H1 (cell line): ENCODE measurements at regions not wholly inside any gene's neighbourhood (a gene's known extent, or its start where the extent isn't known, plus 50 kb on each side); places are given as distances from the start of the nearest gene placed in this dataset.
A peak's percentile ranks its signal among the peaks of the same experiment; 100 is the strongest.

Source experiments
- CTCF ChIA-PET: fragments of 300-600 bp; sonication (Branson Sonifier 250); formaldehyde crosslinking; loops from one replicate; lab custom pipeline; 2021; ENCODE audit not compliant: partially characterized antibody; lab: Charles Lee
- POLR2A ChIA-PET: fragments of 300-600 bp; sonication (Branson Sonifier 250); formaldehyde crosslinking; loops from one replicate; lab custom pipeline; 2021; ENCODE audit warnings: inconsistent platforms; ENCODE audit not compliant: partially characterized antibody; lab: Charles Lee
- DNase-seq, 2 experiments: peaks; one replicate each; pipeline versions ENCODE4 v3.0.0 to v3.0.0-alpha.2; 2010 to 2022; ENCODE audit warnings: low spot score in 2 of 2, low read depth in 1 of 2, mixed read lengths in 1 of 2
- FAIRE-seq: peaks from 2 replicates; lab custom pipeline; 2011; peaks lifted over from hg19 to GRCh38; lab: Jason Lieb, UNC
- H2AFZ ChIP-seq: 2 replicates; pipeline ENCODE4 v1.8.1; 2012; ENCODE audit warnings: low read length, inconsistent platforms
- H2AK5ac ChIP-seq: 2 replicates; pipeline ENCODE4 v1.6.1; 2013; ENCODE audit warnings: low read depth, low read length
- H2BK120ac ChIP-seq: replicated peaks from 2 replicates; pipeline ENCODE3; 2013; ENCODE audit warnings: low read depth, low read length, inconsistent platforms
- H2BK12ac ChIP-seq: 2 replicates; pipeline ENCODE4 v1.6.1; 2013; ENCODE audit warnings: low read depth, low read length
- H2BK15ac ChIP-seq: 2 replicates; pipeline ENCODE4 v1.6.1; 2013; ENCODE audit warnings: low read length
- H2BK20ac ChIP-seq: 2 replicates; pipeline ENCODE4 v1.6.1; 2013; ENCODE audit warnings: low read length
- H2BK5ac ChIP-seq: 2 replicates; pipeline ENCODE4 v1.6.1; 2013; ENCODE audit warnings: low read depth, low read length
- H3K14ac ChIP-seq: 2 replicates; pipeline ENCODE4 v1.6.1; 2013; ENCODE audit warnings: inconsistent platforms; ENCODE audit not compliant: insufficient read length
- H3K18ac ChIP-seq: 2 replicates; pipeline ENCODE4 v1.6.1; 2013; ENCODE audit warnings: low read length; ENCODE audit errors: extremely low read depth
- H3K23ac ChIP-seq: 2 replicates; pipeline ENCODE4 v1.6.1; 2013; ENCODE audit warnings: inconsistent platforms; ENCODE audit not compliant: insufficient read length
- H3K23me2 ChIP-seq: 2 replicates; pipeline ENCODE4 v1.6.1; 2013; ENCODE audit warnings: low read depth, low read length
- H3K27ac ChIP-seq: 2 replicates; pipeline ENCODE4 v1.6.1; 2011; ENCODE audit warnings: low read depth, low read length, inconsistent platforms
- H3K27me3 ChIP-seq, 4 experiments: replicated peaks in 1 of 4; 1 replicate in 1 of 4; 2 replicates in 3 of 4; pipeline versions ENCODE4 v1.6.1 to v1.8.1; 2011 to 2013; ENCODE audit warnings: low read length in 3 of 4, mild to moderate bottlenecking in 3 of 4, inconsistent platforms in 2 of 4, mixed read lengths in 2 of 4, moderate library complexity in 1 of 4; ENCODE audit not compliant: control insufficient read depth in 3 of 4, insufficient read depth in 3 of 4; ENCODE audit errors: extremely low read depth in 1 of 4
- H3K36me3 ChIP-seq, 4 experiments: 2 replicates each; pipeline versions ENCODE4 v1.6.1 to v1.8.1; 2011 to 2013; ENCODE audit warnings: mild to moderate bottlenecking in 4 of 4, low read length in 3 of 4, moderate library complexity in 2 of 4, control low read depth in 1 of 4, inconsistent platforms in 1 of 4; ENCODE audit not compliant: insufficient read depth in 4 of 4, control insufficient read depth in 2 of 4
- H3K4ac ChIP-seq: replicated peaks from 2 replicates; pipeline ENCODE3; 2013; ENCODE audit warnings: low read length, low read depth, mixed read lengths, inconsistent platforms; ENCODE audit not compliant: insufficient read length
- H3K4me1 ChIP-seq, 4 experiments: replicated peaks in 1 of 4; 1 replicate in 1 of 4; 2 replicates in 3 of 4; pipeline versions ENCODE4 v1.6.1 to v1.8.1; 2011 to 2013; ENCODE audit warnings: low read length in 3 of 4, inconsistent platforms in 2 of 4, mixed read lengths in 1 of 4; ENCODE audit not compliant: insufficient read depth in 4 of 4, control insufficient read depth in 3 of 4
- H3K4me2 ChIP-seq, 2 experiments: 2 replicates each; pipeline versions ENCODE4 v1.6.1 to v1.8.1; 2011 to 2013; ENCODE audit warnings: low read depth in 2 of 2, low read length in 2 of 2, control low read depth in 1 of 2, inconsistent platforms in 1 of 2, mild to moderate bottlenecking in 1 of 2; ENCODE audit not compliant: insufficient read depth in 1 of 2
- H3K4me3 ChIP-seq, 4 experiments: fragments of 200-600, 300-600 bp in 1 of 4; sonication (generic), shearing (Covaris generic), sonication (Bioruptor Twin) in 1 of 4; 2 replicates each; pipeline versions ENCODE4 v1.5.1 to v1.8.1; 2011 to 2016; ENCODE audit warnings: low read length in 4 of 4, low read depth in 3 of 4, control low read depth in 2 of 4, inconsistent platforms in 2 of 4, mild to moderate bottlenecking in 2 of 4, mixed read lengths in 1 of 4, moderate library complexity in 1 of 4; ENCODE audit not compliant: insufficient read depth in 2 of 4; ENCODE audit errors: extremely low read depth in 1 of 4
- H3K56ac ChIP-seq: replicated peaks from 2 replicates; pipeline ENCODE3; 2013; ENCODE audit warnings: low read depth, mild to moderate bottlenecking, mixed read lengths, low read length, inconsistent platforms; ENCODE audit not compliant: insufficient read length
- H3K79me1 ChIP-seq: 2 replicates; pipeline ENCODE4 v1.6.1; 2013; ENCODE audit warnings: low read depth, low read length, control low read depth
- H3K79me2 ChIP-seq, 2 experiments: 2 replicates each; pipeline versions ENCODE4 v1.6.1 to v1.8.1; 2012 to 2013; ENCODE audit warnings: low read length in 2 of 2, mild to moderate bottlenecking in 2 of 2, inconsistent platforms in 1 of 2; ENCODE audit not compliant: insufficient read depth in 2 of 2, control insufficient read depth in 1 of 2
- H3K9ac ChIP-seq, 4 experiments: replicated peaks in 1 of 4; 1 replicate in 1 of 4; 2 replicates in 3 of 4; pipeline versions ENCODE4 v1.6.1 to v1.8.1; 2011 to 2013; ENCODE audit warnings: low read depth in 3 of 4, low read length in 3 of 4, control low read depth in 2 of 4, mild to moderate bottlenecking in 2 of 4, moderate library complexity in 2 of 4, inconsistent platforms in 1 of 4; ENCODE audit errors: extremely low read depth in 1 of 4
- H3K9me3 ChIP-seq, 2 experiments: 2 replicates each; pipeline versions ENCODE4 v1.6.1 to v1.8.1; 2012 to 2013; ENCODE audit warnings: mild to moderate bottlenecking in 2 of 2, moderate library complexity in 2 of 2, control low read depth in 1 of 2, inconsistent platforms in 1 of 2, low read depth in 1 of 2, low read length in 1 of 2, mixed read lengths in 1 of 2; ENCODE audit not compliant: insufficient read depth in 2 of 2
- H4K20me1 ChIP-seq, 2 experiments: replicated peaks in 1 of 2; 2 replicates each; pipeline versions ENCODE3 to v1.8.1; 2011 to 2013; ENCODE audit warnings: inconsistent platforms in 2 of 2, low read length in 2 of 2, mild to moderate bottlenecking in 1 of 2; ENCODE audit not compliant: insufficient read depth in 2 of 2, control insufficient read depth in 1 of 2
- H4K5ac ChIP-seq: 2 replicates; pipeline ENCODE4 v1.6.1; 2013; ENCODE audit warnings: low read length, low read depth, mixed read lengths, inconsistent platforms; ENCODE audit not compliant: insufficient read length
- H4K8ac ChIP-seq: 2 replicates; pipeline ENCODE4 v1.8.0; 2013; ENCODE audit warnings: mild to moderate bottlenecking, moderate library complexity, low read length, inconsistent platforms; ENCODE audit not compliant: insufficient read depth; ENCODE audit errors: extremely low read depth
- H4K91ac ChIP-seq: replicated peaks from 2 replicates; pipeline ENCODE3; 2013; ENCODE audit warnings: low read length, mixed read lengths, inconsistent platforms; ENCODE audit not compliant: insufficient read length
- RAD21 ChIP-seq, 2 experiments: IDR thresholded peaks in 1 of 2; conservative IDR thresholded peaks in 1 of 2; 2 replicates each; pipeline ENCODE4 v1.6.1; 2011; ENCODE audit warnings: low read depth in 2 of 2, low read length in 2 of 2, improper control_type of control experiment in 1 of 2, inconsistent platforms in 1 of 2, mild to moderate bottlenecking in 1 of 2, moderate library complexity in 1 of 2
- WGBS, 2 experiments: shearing (Covaris generic) in 1 of 2; methylation state at CpG; one replicate each; pipeline versions ENCODE4 v1.1.6 to v1.1.7; 2013 to 2015; ENCODE audit warnings: low lambda C conversion rate in 2 of 2, mixed read lengths in 2 of 2, inconsistent platforms in 1 of 2, low coverage in 1 of 2, missing lambda C conversion rate in 1 of 2; ENCODE audit not compliant: insufficient replicate concordance in 2 of 2, insufficient coverage in 1 of 2, insufficient read length in 1 of 2; ENCODE audit errors: extremely low coverage in 1 of 2, missing lambda C conversion rate in 1 of 2; 5-methylcytosine and 5-hydroxymethylcytosine counted together

DNA sequence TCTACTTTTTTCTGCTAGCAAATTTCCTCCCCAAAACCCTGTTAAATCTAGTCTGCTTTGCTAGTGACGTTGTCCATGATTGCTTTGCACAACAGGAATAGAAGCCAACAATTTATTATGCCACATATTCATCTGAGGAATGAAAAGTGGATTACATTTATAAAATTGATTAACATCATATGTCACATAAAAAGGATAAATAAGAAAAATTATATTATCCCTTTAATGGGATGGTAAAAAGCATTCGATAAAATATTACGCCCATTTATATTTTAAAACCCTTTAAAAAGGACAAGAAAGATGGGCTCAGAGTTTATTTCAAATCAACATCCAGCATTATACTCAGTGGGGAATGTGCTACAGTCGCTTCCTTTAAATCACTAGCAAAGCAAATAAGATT, 991.7 kb downstream of the DIAPH3 start:
- no peak overlapping the region for H2BK120ac ChIP-seq
- FAIRE-seq (no peak), DNase-seq (no peak)
- ChIA-PET POLR2A (no interaction called here), CTCF (interaction anchor here (1.4 kb wide), 1 partner anchor 508 kb away, joined by 5 read pairs; no protein-coding TSS in a partner anchor)
- H3K23ac ChIP-seq: no peak overlapping the region
- no peak overlapping the region for H2BK12ac ChIP-seq
- H4K91ac ChIP-seq: no peak overlapping the region
- H3K56ac ChIP-seq: no peak overlapping the region
- no peak overlapping the region for H3K27ac ChIP-seq
- H3K79me2 ChIP-seq: no peaks in the 10 kb centered on the region
- H2BK20ac ChIP-seq: no peak overlapping the region
- H3K18ac ChIP-seq: no peak overlapping the region
- no peak overlapping the region for H4K8ac ChIP-seq
- H2AK5ac ChIP-seq: no peak overlapping the region
- peak overlapping the region; percentile 66; the same call in 1 of the 2 replicates for H2AFZ ChIP-seq
- no peaks in the 10 kb centered on the region for H3K79me1 ChIP-seq
- H3K36me3 ChIP-seq: no peaks in the 10 kb centered on the region
- H3K4me1 ChIP-seq: peaks cover 0 to 3% (median 1%) of the 10 kb centered on the region in 4 experiments; a peak in 1 of 7 replicates
- H3K9ac ChIP-seq: no peak overlapping the region
- TF ChIP-seq RAD21 (IDR thresholded peaks at IDR 0.05 in 1 of 2, conservative IDR thresholded peaks at IDR 0.05 in 1 of 2; ENCODE audit: low read depth in 2 of 2, low read length in 2 of 2): no peak
- H3K4me2 ChIP-seq: no peak overlapping the region
- WGBS, 2 experiments: 82% methylated on average over 4 of the region's 4 CpGs; no CpG with 5 or more reads in 1 of the 2 experiments
- no peak overlapping the region for H4K5ac ChIP-seq
- no peak overlapping the region for H2BK5ac ChIP-seq
- H3K27me3 ChIP-seq: no peaks in the 10 kb centered on the region
- H4K20me1 ChIP-seq: no peaks in the 10 kb centered on the region
- no peak overlapping the region for H3K4me3 ChIP-seq
- H2BK15ac ChIP-seq: no peak overlapping the region
- H3K14ac ChIP-seq: no peak overlapping the region
- no peaks in the 10 kb centered on the region for H3K9me3 ChIP-seq
- H3K23me2 ChIP-seq: no peaks in the 10 kb centered on the region
- H3K4ac ChIP-seq: no peak overlapping the region
